Ishikawa (cell line): ENCODE measurements at regions not wholly inside any gene's neighbourhood (a gene's known extent, or its start where the extent isn't known, plus 50 kb on each side); places are given as distances from the start of the nearest gene placed in this dataset.

Experiments used
- EGR1 ChIP-seq: IDR thresholded peaks from 2 replicates; pipeline ENCODE4 v1.6.1; 2012
- EP300 ChIP-seq: IDR thresholded peaks from 2 replicates; pipeline ENCODE4 v1.6.1; 2012; ENCODE audit warnings: borderline replicate concordance
- FOXM1 ChIP-seq: IDR thresholded peaks from 2 replicates; pipeline ENCODE4 v1.6.1; 2012; ENCODE audit warnings: low read depth, borderline replicate concordance
- MAX ChIP-seq: IDR thresholded peaks from 2 replicates; pipeline ENCODE4 v1.6.1; 2012
- RAD21 ChIP-seq: IDR thresholded peaks from 2 replicates; pipeline ENCODE4 v1.6.1; 2012; ENCODE audit warnings: low read depth
- REST ChIP-seq: IDR thresholded peaks from 2 replicates; pipeline ENCODE4 v1.6.1; 2012; ENCODE audit warnings: low read depth, mild to moderate bottlenecking
- TAF1 ChIP-seq: IDR thresholded peaks from 2 replicates; pipeline ENCODE4 v1.6.1; 2012; ENCODE audit warnings: low read depth, mild to moderate bottlenecking
- TCF12 ChIP-seq: IDR thresholded peaks from 2 replicates; pipeline ENCODE4 v1.6.1; 2012; ENCODE audit warnings: low read depth
- TEAD4 ChIP-seq: IDR thresholded peaks from 2 replicates; pipeline ENCODE4 v1.6.1; 2012

GRCh38 chr11:36817336-36817965, 219.4 kb upstream of the RAG2 start:
- TF ChIP-seq TCF12 (no peak), RAD21 (no peak), MAX (no peak), FOXM1 (no peak), EP300 (no peak), REST (no peak), TEAD4 (no peak), TAF1 (no peak), EGR1 (no peak)
